Neural cell (in vitro differentiated cells): ENCODE measurements at regions not wholly inside any gene's neighbourhood (a gene's known extent, or its start where the extent isn't known, plus 50 kb on each side); places are given as distances from the start of the nearest gene placed in this dataset.

Experiments
- H2AFZ ChIP-seq: fragments of 200-600, 300-800 bp; sonication (generic), shearing (Covaris generic); 2 replicates; pipeline ENCODE4 v1.6.0; 2014; ENCODE audit warnings: low read depth, mild to moderate bottlenecking, antibody characterized with exemption, low read length, moderate library complexity
- H3F3A ChIP-seq: fragments of 200-600 bp; shearing (Covaris generic); 2 replicates; pipeline ENCODE4 v1.6.1; 2016; ENCODE audit warnings: mild to moderate bottlenecking, moderate library complexity, mixed read lengths, antibody characterized with exemption, low read length; ENCODE audit not compliant: insufficient read depth, poor library complexity, severe bottlenecking
- H3K27ac ChIP-seq: fragments of 200-600, 300-800 bp; sonication (generic), shearing (Covaris generic); 2 replicates; pipeline ENCODE4 v1.5.1; 2014; ENCODE audit warnings: mild to moderate bottlenecking, low read length, moderate library complexity
- H3K27me3 ChIP-seq: fragments of 300-800, 200-600 bp; sonication (generic), shearing (Covaris generic); 2 replicates; pipeline ENCODE4 v1.6.0; 2014; ENCODE audit warnings: mild to moderate bottlenecking, low read depth, low read length, moderate library complexity; ENCODE audit not compliant: insufficient read depth
- H3K36me3 ChIP-seq: fragments of 300-800, 200-600 bp; sonication (generic), shearing (Covaris generic); 2 replicates; pipeline ENCODE4 v1.5.1; 2014; ENCODE audit warnings: mild to moderate bottlenecking, antibody characterized with exemption, low read length, moderate library complexity; ENCODE audit not compliant: insufficient read depth
- H3K4me2 ChIP-seq: fragments of 300-800, 200-600 bp; sonication (generic), shearing (Covaris generic); 2 replicates; pipeline ENCODE4 v1.6.0; 2014; ENCODE audit warnings: mild to moderate bottlenecking, low read length
- H3K4me3 ChIP-seq: fragments of 300-800, 200-600 bp; sonication (generic), shearing (Covaris generic); 2 replicates; pipeline ENCODE4 v1.5.1; 2014; ENCODE audit warnings: mild to moderate bottlenecking, low read length, moderate library complexity
- H3K79me2 ChIP-seq: fragments of 200-600 bp; shearing (Covaris generic); replicated peaks from 2 replicates; pipeline ENCODE4 v1.6.0; 2014; ENCODE audit warnings: mild to moderate bottlenecking, low read length, moderate library complexity; ENCODE audit not compliant: insufficient read depth
- H3K9ac ChIP-seq: fragments of 300-800, 200-600 bp; sonication (generic), shearing (Covaris generic); 2 replicates; pipeline ENCODE4 v1.6.1; 2016; ENCODE audit warnings: mild to moderate bottlenecking, low read length, mixed read lengths
- H3K9me2 ChIP-seq: fragments of 200-600 bp; shearing (Covaris generic); 2 replicates; pipeline ENCODE4 v1.6.1; 2016; ENCODE audit warnings: mild to moderate bottlenecking, low read length, mixed read lengths; ENCODE audit not compliant: insufficient read depth
- H3K9me3 ChIP-seq: fragments of 200-600, 300-800 bp; sonication (generic), shearing (Covaris generic); 2 replicates; pipeline ENCODE4 v1.6.1; 2016; ENCODE audit warnings: mild to moderate bottlenecking, mixed run types, low read length, moderate library complexity, mixed read lengths
- H4K20me1 ChIP-seq: fragments of 200-600 bp; shearing (Covaris generic); 2 replicates; pipeline ENCODE4 v1.6.1; 2016; ENCODE audit warnings: mild to moderate bottlenecking, mixed run types; ENCODE audit not compliant: insufficient read depth
- CTCF ChIP-seq: fragments of 450-650 bp; IDR thresholded peaks from 2 replicates; pipeline ENCODE4 v1.5.1; 2014; ENCODE audit warnings: antibody characterized with exemption, mild to moderate bottlenecking, moderate library complexity; ENCODE audit not compliant: poor library complexity, severe bottlenecking
- EP300 ChIP-seq: fragments of 450-650 bp; conservative IDR thresholded peaks from 2 replicates; pipeline ENCODE4 v1.6.1; 2014; ENCODE audit warnings: antibody characterized with exemption, mild to moderate bottlenecking, moderate library complexity; ENCODE audit not compliant: poor library complexity, severe bottlenecking
- EZH2 ChIP-seq: fragments of 200-600, 300-800 bp; shearing (Covaris generic), sonication (generic); IDR thresholded peaks from 2 replicates; pipeline ENCODE4 v1.6.1; 2014; ENCODE audit warnings: antibody characterized with exemption, low read length, borderline replicate concordance, mild to moderate bottlenecking; ENCODE audit not compliant: insufficient read depth, poor library complexity, severe bottlenecking
- MXI1 ChIP-seq: fragments of 450-650 bp; conservative IDR thresholded peaks from 2 replicates; pipeline ENCODE4 v1.6.1; 2014; ENCODE audit warnings: antibody characterized with exemption, mild to moderate bottlenecking; ENCODE audit not compliant: poor library complexity, severe bottlenecking
- POLR2AphosphoS5 ChIP-seq: IDR thresholded peaks from 2 replicates; pipeline ENCODE4 v1.6.1; 2012
- RAD21 ChIP-seq: fragments of 450-650 bp; conservative IDR thresholded peaks from 2 replicates; pipeline ENCODE4 v1.6.1; 2014; ENCODE audit warnings: antibody characterized with exemption, mild to moderate bottlenecking, moderate library complexity
- REST ChIP-seq: IDR thresholded peaks from 2 replicates; pipeline ENCODE4 v1.6.1; 2012; ENCODE audit warnings: borderline replicate concordance
- SMC3 ChIP-seq: fragments of 450-650 bp; conservative IDR thresholded peaks from 2 replicates; pipeline ENCODE4 v1.6.1; 2014; ENCODE audit warnings: antibody characterized with exemption, mild to moderate bottlenecking, moderate library complexity; ENCODE audit not compliant: poor library complexity
- TAF1 ChIP-seq: IDR thresholded peaks from 2 replicates; pipeline ENCODE4 v1.6.1; 2012; ENCODE audit warnings: low read depth

GRCh38 chr9:31837211-31837610, 547.2 kb upstream of the ACO1 start:
- Histone ChIP-seq H3K4me2 (no peak overlapping the region), H3K27me3 (no peaks in the 10 kb centered on the region), H2AFZ (no peak overlapping the region), H3K4me3 (no peak overlapping the region), H3K79me2 (no peaks in the 10 kb centered on the region), H4K20me1 (no peaks in the 10 kb centered on the region), H3F3A (no peaks in the 10 kb centered on the region), H3K9me2 (no peaks in the 10 kb centered on the region), H3K9me3 (no peaks in the 10 kb centered on the region), H3K36me3 (no peaks in the 10 kb centered on the region), H3K27ac (no peak overlapping the region), H3K9ac (no peak overlapping the region)
- TF ChIP-seq POLR2AphosphoS5 (no peak), EP300 (no peak), SMC3 (no peak), MXI1 (no peak), TAF1 (no peak), EZH2 (no peak), CTCF (no peak), RAD21 (no peak), REST (no peak)

GRCh38 chr9:31839273-31839672, 545.2 kb upstream of the ACO1 start:
- H3K9me2 ChIP-seq = no peaks in the 10 kb centered on the region

More at GRCh38 chr9:31839273-31839672, 545.2 kb upstream of the ACO1 start:
- TF ChIP-seq EZH2 (no peak), SMC3 (peak; percentile 33), EP300 (no peak), TAF1 (no peak), RAD21 (peak; percentile 40), MXI1 (no peak), CTCF (peak; percentile 45)
- no peaks in the 10 kb centered on the region for H3K27me3 ChIP-seq
- no peaks in the 10 kb centered on the region for H3F3A ChIP-seq
- no peak overlapping the region for H2AFZ ChIP-seq
- no peaks in the 10 kb centered on the region for H3K36me3 ChIP-seq
- no peak overlapping the region for H3K4me3 ChIP-seq
- no peaks in the 10 kb centered on the region for H4K20me1 ChIP-seq
- H3K9ac ChIP-seq = no peak overlapping the region
- no peak overlapping the region for H3K4me2 ChIP-seq
- H3K9me3 ChIP-seq = no peaks in the 10 kb centered on the region
- no peaks in the 10 kb centered on the region for H3K79me2 ChIP-seq
- no peak overlapping the region for H3K27ac ChIP-seq
